Heart left ventricle (tissue), 13 donors: ENCODE measurements at regions not wholly inside any gene's neighbourhood (a gene's known extent, or its start where the extent isn't known, plus 50 kb on each side); places are given as distances from the start of the nearest gene placed in this dataset.

Source experiments
- POLR2A ChIP-seq, 2 donors: fragments of 450-650 bp; IDR thresholded peaks; one replicate each; pipeline ENCODE4 v1.6.1; 2017; ENCODE audit warnings: antibody characterized with exemption in 2 of 2, mild to moderate bottlenecking in 2 of 2, moderate library complexity in 2 of 2
- TF ChIP-seq, protein P1 (sequence below), 12 donors: fragments of 200-600 bp; sonication (generic) in 4 of 12; IDR thresholded peaks; one replicate each; pipeline versions ENCODE4 v1.5.0 to v1.8.0; 2018 to 2022; ENCODE audit warnings: antibody characterized with exemption in 12 of 12, mild to moderate bottlenecking in 5 of 12
- donor health status: ischemic (EF 13 %, LVEDD 7.1; RV severe dilation, severe dysfunction).
- donor health status: DM: no; HTN: yes; CAD: no.
- donor health status: DM: no; HTN: no; CAD: no.
- donor health status: ischemic (EF 25% LVEDD 6.9; RV normal size, moderate dysfunction).
- donor health status: ischemic (EF 25% LVEDD 5.7; RV mildly dilated, moderate dysfunction).
- donor health status: ischemic (EF 35%, LVEDD 5.7; RV mildly dilated, moderate dysfunction).
- donor health status: nonischemic (EF 11% LVEDD 7.7; RV severe dilation, severe dysfunction).
- donor health status: DM: yes; HTN: yes; CAD: no.
- donor health status: PGD.
- donor health status: ischemic (EF 29% LVEDD 5.4; RV normal size, mild dysfunction).
- donor health status: nonischemic (EF 23%, LVEDD 6.1; RV moderate dilation, normal function).

GRCh38 chr5:68436686-68437520 lies 221.3 kb downstream of the PIK3R1 start:
- TF ChIP-seq, protein P1, sequence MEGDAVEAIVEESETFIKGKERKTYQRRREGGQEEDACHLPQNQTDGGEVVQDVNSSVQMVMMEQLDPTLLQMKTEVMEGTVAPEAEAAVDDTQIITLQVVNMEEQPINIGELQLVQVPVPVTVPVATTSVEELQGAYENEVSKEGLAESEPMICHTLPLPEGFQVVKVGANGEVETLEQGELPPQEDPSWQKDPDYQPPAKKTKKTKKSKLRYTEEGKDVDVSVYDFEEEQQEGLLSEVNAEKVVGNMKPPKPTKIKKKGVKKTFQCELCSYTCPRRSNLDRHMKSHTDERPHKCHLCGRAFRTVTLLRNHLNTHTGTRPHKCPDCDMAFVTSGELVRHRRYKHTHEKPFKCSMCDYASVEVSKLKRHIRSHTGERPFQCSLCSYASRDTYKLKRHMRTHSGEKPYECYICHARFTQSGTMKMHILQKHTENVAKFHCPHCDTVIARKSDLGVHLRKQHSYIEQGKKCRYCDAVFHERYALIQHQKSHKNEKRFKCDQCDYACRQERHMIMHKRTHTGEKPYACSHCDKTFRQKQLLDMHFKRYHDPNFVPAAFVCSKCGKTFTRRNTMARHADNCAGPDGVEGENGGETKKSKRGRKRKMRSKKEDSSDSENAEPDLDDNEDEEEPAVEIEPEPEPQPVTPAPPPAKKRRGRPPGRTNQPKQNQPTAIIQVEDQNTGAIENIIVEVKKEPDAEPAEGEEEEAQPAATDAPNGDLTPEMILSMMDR (IDR thresholded peaks at IDR 0.05) = no peak
- no peak for TF ChIP-seq POLR2A (IDR thresholded peaks at IDR 0.05)
